ENCODE measurements at regions not wholly inside any gene's neighbourhood (a gene's known extent, or its start where the extent isn't known, plus 50 kb on each side); places are given as distances from the start of the nearest gene placed in this dataset.

GRCh38 chr16:35734728-35735402, 2275.5 kb downstream of the TP53TG3F start:
- TF ChIP-seq CTCF (IDR thresholded peaks at IDR 0.05; ENCODE audit: low read depth, low read length) (no peak), EZH2phosphoT487 (IDR thresholded peaks at IDR 0.05; ENCODE audit: low read depth) (no peak)

Data from OCI-LY3 (cell line).